Thymus (tissue), 11 donors: ENCODE measurements at regions not wholly inside any gene's neighbourhood (a gene's known extent, or its start where the extent isn't known, plus 50 kb on each side); places are given as distances from the start of the nearest gene placed in this dataset.

Experiments used
- DNase-seq, 9 donors: peaks; one replicate each; pipeline ENCODE4 v3.0.0-alpha.2; 2013; ENCODE audit warnings: low spot score in 9 of 9, low read depth in 6 of 9, missing footprints in 1 of 9
- H3K27ac ChIP-seq, 2 donors: one replicate each; pipeline ENCODE4 v1.5.1; 2013; ENCODE audit warnings: control low read depth in 1 of 2, low read depth in 1 of 2, low read length in 1 of 2, mild to moderate bottlenecking in 1 of 2, moderate library complexity in 1 of 2
- H3K27me3 ChIP-seq, 2 donors: one replicate each; pipeline ENCODE4 v1.5.1; 2013; ENCODE audit warnings: low read length in 1 of 2; ENCODE audit not compliant: control insufficient read depth in 2 of 2, insufficient read depth in 1 of 2
- H3K36me3 ChIP-seq, 2 donors: one replicate each; pipeline ENCODE4 v1.5.1; 2013; ENCODE audit warnings: low read length in 1 of 2, mild to moderate bottlenecking in 1 of 2, moderate library complexity in 1 of 2; ENCODE audit not compliant: control insufficient read depth in 2 of 2, insufficient read depth in 2 of 2
- H3K4me1 ChIP-seq, 2 donors: one replicate each; pipeline ENCODE4 v1.5.1; 2013; ENCODE audit warnings: low read length in 2 of 2; ENCODE audit not compliant: control insufficient read depth in 2 of 2, insufficient read depth in 2 of 2
- H3K4me3 ChIP-seq, 2 donors: one replicate each; pipeline ENCODE4 v1.5.1; 2013; ENCODE audit warnings: low read length in 2 of 2, control low read depth in 1 of 2, mild to moderate bottlenecking in 1 of 2
- H3K9me3 ChIP-seq, 2 donors: one replicate each; pipeline ENCODE4 v1.5.1; 2013; ENCODE audit warnings: low read length in 1 of 2, mild to moderate bottlenecking in 1 of 2; ENCODE audit not compliant: control insufficient read depth in 2 of 2, insufficient read depth in 1 of 2
- WGBS: extraction: QIAGEN DNeasy Blood & Tissue Kit; methylation state at CpG from one replicate; pipeline ENCODE4 v1.1.7; 2013; 5-methylcytosine and 5-hydroxymethylcytosine counted together
- donor health status: healthy.

GRCh38 chr1:87759421-87760087 is 430.9 kb downstream of the LMO4 start:
- Histone ChIP-seq H3K4me1 (no peaks in the 10 kb centered on the region), H3K4me3 (no peak overlapping the region), H3K9me3 (no peaks in the 10 kb centered on the region), H3K27me3 (no peaks in the 10 kb centered on the region), H3K36me3 (no peaks in the 10 kb centered on the region), H3K27ac (no peak overlapping the region)
- 46% methylated on average over 4 of the region's 4 CpGs for WGBS
- no peak for DNase-seq

GRCh38 chr1:87760155-87760554 is 431.5 kb downstream of the LMO4 start:
- 76% methylated on average over 2 of the region's 2 CpGs for WGBS
- Histone ChIP-seq H3K4me3 (no peak overlapping the region), H3K27ac (no peak overlapping the region), H3K27me3 (no peaks in the 10 kb centered on the region), H3K4me1 (no peaks in the 10 kb centered on the region), H3K36me3 (no peaks in the 10 kb centered on the region), H3K9me3 (no peaks in the 10 kb centered on the region)
- peak in 1 of 9 donors; percentile 23 for DNase-seq

GRCh38 chr1:87760654-87761053 is 432.0 kb downstream of the LMO4 start:
- H3K9me3 ChIP-seq: no peaks in the 10 kb centered on the region
- WGBS: 94% methylated on average over 1 of the region's 1 CpG
- H3K27me3 ChIP-seq: no peaks in the 10 kb centered on the region

GRCh38 chr1:87763483-87763882 is 434.8 kb downstream of the LMO4 start:
- 63% methylated on average over 1 of the region's 1 CpG for WGBS
- Histone ChIP-seq H3K9me3 (no peaks in the 10 kb centered on the region), H3K27ac (no peak overlapping the region), H3K27me3 (no peaks in the 10 kb centered on the region), H3K4me1 (no peaks in the 10 kb centered on the region), H3K36me3 (no peaks in the 10 kb centered on the region), H3K4me3 (no peak overlapping the region)
- DNase-seq: no peak

More at GRCh38 chr1:87760654-87761053, 432.0 kb downstream of the LMO4 start:
- no peaks in the 10 kb centered on the region for H3K36me3 ChIP-seq
- no peak overlapping the region for H3K4me3 ChIP-seq
- DNase-seq: no peak
- H3K27ac ChIP-seq: no peak overlapping the region
- H3K4me1 ChIP-seq: no peaks in the 10 kb centered on the region

- DNase-seq: no peak
- H3K36me3 ChIP-seq: no peaks in the 10 kb centered on the region
- H3K4me3 ChIP-seq: no peak overlapping the region
- H3K27me3 ChIP-seq: no peaks in the 10 kb centered on the region
- peak overlapping the region in 1 of 2 donors; percentile 18 for H3K27ac ChIP-seq
- H3K4me1 ChIP-seq: no peaks in the 10 kb centered on the region
- WGBS: 97% methylated on average over 6 of the region's 6 CpGs
- H3K9me3 ChIP-seq: no peaks in the 10 kb centered on the region
These were observed 436.5 kb downstream of the LMO4 start for GRCh38 chr1:87765057-87765680.

- Histone ChIP-seq H3K27me3 (no peaks in the 10 kb centered on the region), H3K9me3 (no peaks in the 10 kb centered on the region), H3K36me3 (no peaks in the 10 kb centered on the region), H3K4me1 (no peaks in the 10 kb centered on the region), H3K4me3 (no peak overlapping the region), H3K27ac (no peak overlapping the region)
- 89% methylated on average over 1 of the region's 1 CpG for WGBS
- no peak for DNase-seq
These were observed 437.0 kb downstream of the LMO4 start for GRCh38 chr1:87765681-87766070.

- Histone ChIP-seq H3K9me3 (no peaks in the 10 kb centered on the region), H3K27me3 (no peaks in the 10 kb centered on the region), H3K4me1 (no peaks in the 10 kb centered on the region), H3K27ac (no peak overlapping the region), H3K36me3 (no peaks in the 10 kb centered on the region), H3K4me3 (no peak overlapping the region)
- 95% methylated on average over 1 of the region's 1 CpG for WGBS
- no peak for DNase-seq
These were observed 438.1 kb downstream of the LMO4 start for GRCh38 chr1:87766737-87767136.

GRCh38 chr1:87778896-87779295 is 450.2 kb downstream of the LMO4 start:
- Histone ChIP-seq H3K36me3 (no peaks in the 10 kb centered on the region), H3K9me3 (no peaks in the 10 kb centered on the region), H3K27ac (no peak overlapping the region), H3K4me1 (no peaks in the 10 kb centered on the region), H3K27me3 (no peaks in the 10 kb centered on the region), H3K4me3 (no peak overlapping the region)
- 95% methylated on average over 3 of the region's 3 CpGs for WGBS
- no peak for DNase-seq

- Histone ChIP-seq H3K36me3 (no peaks in the 10 kb centered on the region), H3K9me3 (no peaks in the 10 kb centered on the region), H3K4me3 (no peak overlapping the region), H3K27ac (no peak overlapping the region), H3K4me1 (peaks cover 0 to 4% of the 10 kb centered on the region in 2 donors), H3K27me3 (no peaks in the 10 kb centered on the region)
- WGBS: 99% methylated on average over 1 of the region's 1 CpG
- DNase-seq: no peak
These were observed 452.9 kb downstream of the LMO4 start for GRCh38 chr1:87781554-87781953.
